ENCODE measurements at regions not wholly inside any gene's neighbourhood (a gene's known extent, or its start where the extent isn't known, plus 50 kb on each side); places are given as distances from the start of the nearest gene placed in this dataset.
"Not testable (repeated sequence)": the region's sequence is repeated elsewhere in the genome, so short reads cannot be mapped to it uniquely, and the experiment has no call there.

DNA sequence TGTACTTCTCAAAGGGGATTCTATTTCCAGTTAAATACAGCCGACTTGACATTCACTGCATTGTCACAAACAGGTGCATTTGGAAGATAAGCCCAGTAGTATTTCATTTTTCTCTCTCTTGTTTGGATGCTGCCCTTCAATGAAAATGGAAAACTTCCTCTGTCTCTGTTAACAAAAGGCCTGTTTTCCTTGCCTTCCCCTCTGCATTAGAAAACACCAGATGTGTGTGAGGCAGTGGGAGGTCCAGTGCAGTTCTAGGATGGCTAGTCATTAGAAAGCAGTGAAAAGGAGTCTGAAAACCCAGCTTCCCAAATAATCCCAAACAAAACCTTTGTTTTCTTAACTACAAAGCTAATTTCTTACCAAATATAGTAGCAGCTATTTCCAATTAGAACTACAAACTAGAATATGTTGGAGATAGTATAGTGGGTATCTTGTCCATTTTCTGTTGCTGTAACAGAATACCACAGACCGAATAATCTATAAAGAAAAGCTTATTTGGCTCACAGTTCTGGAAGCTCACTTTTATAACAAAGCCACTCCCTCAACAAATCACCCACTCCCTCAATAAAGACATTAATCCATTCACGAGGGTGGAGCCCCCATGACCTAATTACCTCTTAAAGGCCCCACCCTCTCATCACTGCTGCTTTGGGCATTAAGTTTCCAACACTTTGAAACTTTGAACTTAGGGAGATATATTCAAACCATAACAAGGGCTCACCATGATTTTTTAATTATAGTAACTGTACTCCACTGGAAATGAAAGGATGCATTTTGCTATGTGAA is 452.1 kb upstream of the RPS6KA3 start:
- DNase-seq (ENCODE audit: low read depth in 2 of 2, low spot score in 1 of 2), result no peak

DNA sequence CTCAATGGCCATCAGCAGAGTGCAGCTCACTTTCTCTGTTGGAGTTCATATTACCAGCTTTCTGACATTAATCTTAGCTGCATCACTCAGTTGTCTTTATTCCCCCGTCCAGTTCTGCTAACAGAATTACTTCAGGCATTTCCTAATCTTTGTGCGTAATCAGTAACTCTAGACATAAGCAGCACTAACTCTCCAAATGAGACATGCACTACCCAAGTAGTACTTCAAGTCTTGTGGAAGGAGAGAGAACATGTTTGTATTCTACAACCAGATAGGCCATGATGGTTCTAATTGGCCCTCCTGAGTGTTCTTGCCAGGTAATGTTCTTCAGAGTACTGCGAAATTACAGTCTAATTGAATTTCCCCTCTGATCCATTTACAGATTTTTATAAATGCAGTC is 448.5 kb upstream of the RPS6KA3 start:
- no peak for DNase-seq (ENCODE audit: low read depth in 2 of 2, low spot score in 1 of 2)

DNA sequence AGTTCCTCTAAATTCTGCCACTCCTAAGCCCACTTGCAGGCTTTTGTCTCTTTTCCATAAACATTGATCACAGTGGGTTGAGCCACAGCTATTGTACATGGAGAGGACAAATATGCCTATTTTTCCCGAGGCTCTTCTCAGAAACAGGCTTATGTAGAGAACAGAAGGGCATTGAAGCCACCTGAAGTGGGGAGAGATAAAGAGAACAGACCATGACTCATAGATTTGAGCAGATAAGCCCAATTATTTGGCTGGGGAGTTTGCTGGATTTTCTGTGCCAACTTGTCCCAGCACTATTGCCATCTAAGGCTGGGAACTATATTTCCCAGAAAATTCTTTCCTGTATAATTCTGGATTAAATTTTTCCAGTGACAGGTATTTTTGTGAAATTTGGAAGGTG is 446.1 kb upstream of the RPS6KA3 start:
- no peak for DNase-seq (ENCODE audit: low read depth in 2 of 2, low spot score in 1 of 2)

DNA sequence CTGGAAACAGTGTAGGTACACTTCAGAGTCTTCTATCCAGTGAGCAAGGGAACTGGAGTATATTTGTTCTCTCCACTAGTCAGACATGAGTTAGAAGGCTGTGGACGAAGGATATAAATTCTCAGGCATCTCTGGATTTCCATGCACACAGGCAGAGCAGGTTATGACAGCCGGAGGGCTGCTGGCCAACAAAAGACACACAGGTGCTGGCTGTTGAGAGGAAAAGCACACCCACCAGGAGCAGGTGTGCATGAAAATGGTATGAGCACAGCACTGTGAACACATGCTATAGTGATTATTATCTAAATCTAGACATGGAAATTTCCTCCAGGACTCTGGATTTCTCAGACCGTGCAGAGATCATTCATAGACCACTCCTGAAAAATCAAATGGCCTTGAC is 444.7 kb upstream of the RPS6KA3 start:
- DNase-seq (ENCODE audit: low read depth in 2 of 2, low spot score in 1 of 2), result no peak

DNA sequence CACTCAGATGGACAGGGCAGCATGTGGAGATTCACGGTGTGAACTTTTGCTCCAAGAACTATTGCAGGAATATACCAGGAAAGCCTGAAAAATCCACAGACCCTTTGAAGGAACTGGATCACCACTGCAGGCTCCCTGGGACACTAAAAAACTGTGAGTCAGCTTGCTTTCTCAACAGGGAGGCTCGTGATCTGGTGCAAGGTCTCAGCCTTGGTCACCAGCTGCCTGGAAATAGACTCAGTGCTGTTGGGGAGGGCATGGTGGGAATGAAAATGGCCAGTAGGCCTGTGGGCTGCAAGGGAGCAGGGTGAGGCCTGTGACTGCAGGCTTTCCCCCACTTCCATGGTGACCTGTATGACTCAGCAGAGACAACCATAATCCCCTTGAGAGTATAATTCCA is 426.4 kb upstream of the RPS6KA3 start:
- no peak for DNase-seq (ENCODE audit: low read depth in 2 of 2, low spot score in 1 of 2)

DNA sequence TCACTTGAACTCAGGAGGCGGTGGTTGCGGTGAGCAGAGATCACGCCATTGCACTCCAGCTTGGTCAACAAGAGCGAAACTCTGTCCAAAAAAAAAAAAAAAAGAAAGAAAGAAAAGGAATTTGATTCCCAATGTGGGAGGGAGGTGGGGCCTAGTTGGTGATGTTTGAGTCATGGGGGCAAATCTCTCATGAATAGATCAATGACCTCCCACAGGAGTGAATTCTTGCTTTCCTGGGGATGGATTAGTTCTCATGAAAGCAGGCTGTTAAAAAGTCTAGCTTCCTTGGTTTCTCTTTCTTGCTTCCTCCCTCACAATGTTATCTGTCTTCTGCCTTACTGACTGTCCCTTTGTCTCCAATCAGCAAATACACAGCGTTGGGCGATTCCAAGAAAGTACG is 419.5 kb upstream of the RPS6KA3 start:
- no peak for DNase-seq (ENCODE audit: low read depth in 2 of 2, low spot score in 1 of 2)

DNA sequence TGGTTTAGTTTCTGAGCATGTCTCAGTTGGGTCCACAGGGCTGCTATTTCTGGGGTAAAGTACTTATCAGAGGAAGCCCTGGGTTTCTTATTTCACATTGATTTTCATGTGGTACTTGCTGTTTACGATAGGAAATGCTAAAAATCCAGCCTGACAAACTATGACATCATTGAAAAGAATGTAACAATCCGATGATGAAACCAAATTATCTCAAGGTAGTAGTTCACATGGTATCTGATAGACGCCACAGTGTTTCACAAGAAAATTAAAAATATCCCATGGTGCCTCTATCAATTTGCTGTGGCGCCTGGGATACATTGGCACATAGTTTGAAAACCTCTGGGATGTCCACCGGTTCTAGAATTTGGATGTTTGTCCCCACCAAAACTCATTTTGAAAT is 418.9 kb upstream of the RPS6KA3 start:
- no peak for DNase-seq (ENCODE audit: low read depth in 2 of 2, low spot score in 1 of 2)

DNA sequence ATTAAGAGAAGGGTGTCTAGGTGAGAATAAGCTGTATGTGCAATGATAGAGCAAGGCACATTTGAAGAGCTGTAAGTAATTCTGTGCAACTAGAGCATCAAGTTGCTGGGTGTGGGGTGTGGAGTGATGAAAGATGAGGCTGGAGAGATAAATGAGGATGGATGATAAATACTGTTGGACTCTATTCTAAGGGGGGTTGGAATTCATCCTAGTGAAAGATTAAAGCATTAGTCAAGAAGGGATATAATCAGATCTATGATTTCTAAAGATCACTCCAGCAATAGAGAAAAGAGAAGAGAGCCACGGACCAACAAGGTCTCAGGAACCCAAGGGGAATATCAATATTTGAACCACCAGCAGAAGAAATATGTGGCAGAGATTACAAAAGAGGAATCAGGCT is 415.0 kb upstream of the RPS6KA3 start:
- no peak for DNase-seq (ENCODE audit: low read depth in 2 of 2, low spot score in 1 of 2)

DNA sequence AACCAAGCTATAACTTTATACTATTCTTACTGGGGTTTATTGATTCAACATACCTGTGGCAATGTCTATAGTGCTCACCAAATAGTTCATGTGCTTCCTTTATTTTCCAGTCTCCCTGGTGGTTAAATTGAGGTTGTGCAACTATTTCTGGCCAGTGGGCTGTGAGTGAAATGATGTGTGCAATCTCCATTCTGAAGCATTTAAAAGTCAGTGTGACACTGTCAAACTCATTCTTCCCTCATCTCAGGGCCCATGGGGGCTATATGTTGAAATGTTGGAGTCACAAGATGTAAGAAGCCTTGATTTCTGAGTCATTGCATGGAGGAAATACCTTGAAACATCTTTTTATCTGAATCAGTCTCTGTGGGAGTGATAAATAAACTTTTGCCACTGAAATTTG is 414.3 kb upstream of the RPS6KA3 start:
- no peak for DNase-seq (ENCODE audit: low read depth in 2 of 2, low spot score in 1 of 2)

DNA sequence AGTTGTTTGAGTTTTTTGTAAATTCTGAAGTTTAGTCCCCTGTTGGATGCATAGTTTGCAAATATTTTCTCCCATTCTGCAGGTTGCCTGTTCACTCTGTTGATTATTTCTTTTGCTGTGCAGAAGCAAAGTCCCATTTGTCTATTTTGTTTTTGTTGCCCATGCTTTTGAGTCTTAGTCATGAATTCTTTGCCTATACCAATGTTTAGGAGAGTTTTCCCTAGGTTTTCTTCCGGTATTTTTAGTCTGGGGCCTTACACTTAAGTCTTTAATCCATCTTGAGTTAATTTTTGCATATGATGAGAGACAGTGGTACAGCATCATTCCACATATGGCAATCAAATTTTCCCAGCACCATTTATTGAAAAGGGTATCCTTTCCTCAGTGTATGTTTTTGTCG is 405.8 kb upstream of the RPS6KA3 start:
- no peak for DNase-seq (ENCODE audit: low read depth in 2 of 2, low spot score in 1 of 2)

DNA sequence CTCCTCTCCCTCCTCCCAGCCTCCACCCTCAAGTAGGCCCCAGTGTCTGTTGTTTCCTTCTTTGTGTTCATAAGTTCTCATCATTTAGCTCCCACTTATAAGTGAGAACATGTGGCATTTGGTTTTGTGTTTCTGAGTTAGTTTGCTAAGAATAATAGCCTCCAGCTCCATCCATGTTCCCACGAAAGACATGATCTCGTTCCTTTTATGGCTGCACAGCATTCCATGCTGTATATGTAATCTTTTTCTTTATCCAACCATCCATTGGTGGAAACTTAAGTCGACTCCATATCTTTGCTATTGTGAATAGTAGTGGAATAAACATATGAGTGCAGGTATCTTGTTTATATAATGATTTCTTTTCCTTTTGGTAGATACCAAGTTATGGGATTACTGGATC is 405.0 kb upstream of the RPS6KA3 start:
- DNase-seq (ENCODE audit: low read depth in 2 of 2, low spot score in 1 of 2), result not testable (repeated sequence)

DNA sequence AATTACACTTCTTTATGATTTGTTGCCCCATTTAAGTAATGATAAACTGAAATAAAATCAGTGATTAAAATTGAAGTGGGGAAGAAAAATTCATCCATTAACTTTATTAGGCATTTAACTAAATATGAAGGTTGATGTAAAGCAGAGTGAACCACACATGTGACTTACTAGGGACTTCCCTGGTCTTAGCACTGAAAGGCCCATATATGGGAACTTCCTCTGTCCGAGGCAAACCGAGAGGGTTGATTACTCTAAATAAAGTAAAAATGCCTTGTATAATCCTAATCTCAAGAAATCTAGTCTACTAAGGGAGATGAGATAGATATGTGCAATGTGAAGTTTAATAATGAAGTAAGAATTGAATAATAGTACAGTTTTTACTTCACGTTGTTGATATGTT is 403.9 kb upstream of the RPS6KA3 start:
- no peak for DNase-seq (ENCODE audit: low read depth in 2 of 2, low spot score in 1 of 2)

DNA sequence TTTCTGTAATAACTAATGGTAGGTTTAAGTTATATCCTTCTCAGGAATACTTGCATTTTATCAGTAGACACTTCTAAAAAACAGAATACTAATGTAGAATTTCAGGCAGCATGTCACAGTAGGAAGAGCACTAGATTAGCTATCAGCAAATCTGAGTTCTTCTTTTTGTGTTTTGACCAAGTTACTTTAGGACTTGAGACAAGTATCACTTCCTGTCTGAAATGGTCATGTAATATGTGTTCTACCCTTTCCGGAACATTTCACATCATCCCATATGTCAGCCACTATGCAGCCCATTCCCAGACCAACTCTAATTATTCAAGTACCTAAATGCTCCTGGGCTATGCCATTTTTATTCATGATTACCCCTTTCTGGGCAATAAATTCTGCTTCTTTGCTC is 401.8 kb upstream of the RPS6KA3 start:
- DNase-seq (ENCODE audit: low read depth in 2 of 2, low spot score in 1 of 2), result no peak

DNA sequence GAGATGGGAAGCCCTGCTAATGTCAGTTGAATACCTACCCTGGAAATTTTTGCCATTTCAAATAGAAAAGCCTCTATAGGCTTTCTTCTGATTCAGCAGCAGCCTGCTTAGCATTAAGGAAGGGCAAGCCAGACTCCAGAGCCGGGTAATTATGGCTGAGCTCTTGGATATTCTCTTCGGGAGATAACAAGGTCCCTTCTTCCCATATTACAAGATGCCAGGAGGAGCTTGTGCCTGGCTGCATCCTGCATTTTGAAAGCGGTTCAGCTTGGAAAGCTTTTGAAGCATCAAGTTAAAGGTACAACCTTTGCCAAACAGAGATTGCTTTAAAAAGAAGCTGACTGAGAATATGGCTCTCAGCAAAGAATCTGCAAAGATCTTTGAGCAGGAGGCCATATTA is 399.6 kb upstream of the RPS6KA3 start:
- no peak for DNase-seq (ENCODE audit: low read depth in 2 of 2, low spot score in 1 of 2)

DNA sequence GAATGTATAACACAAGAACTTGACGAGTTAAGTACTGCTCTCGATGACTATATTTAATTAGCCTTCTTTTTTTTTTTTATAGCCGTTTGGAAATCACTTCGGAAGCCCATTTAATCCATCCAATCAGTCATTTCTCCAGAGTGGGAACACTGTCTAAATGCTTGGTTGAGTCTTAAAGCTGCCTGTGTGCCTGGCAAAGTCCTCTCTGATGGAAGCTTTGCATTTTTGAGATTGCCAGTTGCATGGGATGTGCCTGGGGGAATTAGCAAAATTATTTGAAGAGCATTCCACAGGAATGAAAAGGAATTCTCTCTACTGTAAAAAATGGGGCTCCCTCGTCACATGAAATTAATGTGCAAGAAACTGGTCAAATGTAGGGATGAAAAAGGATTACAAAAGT is 398.8 kb upstream of the RPS6KA3 start:
- no peak for DNase-seq (ENCODE audit: low read depth in 2 of 2, low spot score in 1 of 2)

DNA sequence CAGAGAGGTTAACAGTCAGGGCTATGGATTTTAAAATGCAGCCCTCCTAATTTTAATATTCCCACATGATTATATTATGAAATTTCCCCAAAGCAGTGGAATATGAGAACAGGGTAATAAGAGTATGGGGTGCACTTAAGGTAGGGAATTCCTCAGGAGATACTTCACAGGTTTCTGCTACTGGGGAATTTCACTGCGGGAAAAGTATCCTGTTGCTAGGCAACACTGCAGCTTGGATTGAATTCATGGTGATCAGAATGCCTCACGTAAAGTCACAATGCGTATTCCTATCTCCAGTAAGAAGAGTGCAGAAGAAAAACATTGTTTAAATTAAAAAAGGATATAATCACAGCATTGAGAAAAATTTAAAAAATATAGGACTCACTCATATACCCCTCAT is 398.1 kb upstream of the RPS6KA3 start:
- no peak for DNase-seq (ENCODE audit: low read depth in 2 of 2, low spot score in 1 of 2)

DNA sequence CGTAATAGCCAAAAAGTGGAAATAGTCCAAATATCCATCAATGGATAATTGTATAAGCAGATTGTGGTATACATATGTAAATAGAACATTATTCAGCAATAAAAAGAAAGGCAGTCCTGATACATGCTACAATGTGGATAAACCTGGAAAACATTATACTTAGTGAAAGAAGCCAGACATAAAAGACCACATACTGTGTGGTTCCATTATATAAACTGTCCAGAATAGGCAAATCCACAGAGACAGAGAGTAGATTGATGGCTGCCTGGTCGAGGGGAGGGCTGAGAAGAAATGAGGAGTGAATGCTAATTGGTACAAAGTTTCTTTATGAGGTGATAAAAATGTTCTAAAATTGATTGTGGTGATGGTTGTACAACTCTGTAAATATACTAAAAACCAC is 397.4 kb upstream of the RPS6KA3 start:
- no peak for DNase-seq (ENCODE audit: low read depth in 2 of 2, low spot score in 1 of 2)

DNA sequence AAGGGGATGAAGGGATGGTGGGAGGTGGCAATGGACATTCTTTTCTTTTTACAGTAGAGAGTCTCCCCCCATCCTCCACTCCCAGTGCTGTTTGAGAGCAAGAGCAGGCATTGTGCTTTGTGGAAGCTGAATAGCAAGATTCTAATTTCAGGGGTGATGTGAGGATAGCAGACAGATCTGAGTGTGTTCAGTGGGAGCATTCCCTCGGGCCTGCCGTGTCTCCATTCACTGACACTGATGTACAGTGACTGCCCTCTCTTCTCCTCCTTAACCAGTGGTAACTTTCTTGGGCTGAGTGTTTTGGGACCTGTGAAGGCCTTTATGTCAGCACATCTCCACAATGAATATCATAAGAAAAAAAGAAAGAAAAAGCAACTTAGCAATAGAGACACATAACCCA is 396.6 kb upstream of the RPS6KA3 start:
- DNase-seq (ENCODE audit: low read depth in 2 of 2, low spot score in 1 of 2), result no peak

DNA sequence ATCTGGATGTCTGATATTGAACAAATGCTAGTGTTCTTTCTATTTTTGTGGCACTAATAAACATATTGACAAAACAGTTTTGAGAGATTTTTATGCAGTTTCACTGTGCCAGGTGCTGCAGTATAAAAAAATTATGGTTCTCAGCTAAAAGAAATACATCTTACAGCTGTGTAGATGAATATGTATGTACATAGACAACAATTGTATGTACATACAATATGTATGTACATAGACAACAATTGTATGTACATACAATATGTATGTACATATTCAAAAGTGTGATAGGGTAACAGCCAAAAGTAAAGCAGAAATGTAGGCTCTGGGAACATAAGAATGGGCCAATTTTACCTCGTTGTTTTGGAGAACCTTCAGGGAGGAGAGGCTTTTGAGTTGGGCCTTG is 390.0 kb upstream of the RPS6KA3 start:
- no peak for DNase-seq (ENCODE audit: low read depth in 2 of 2, low spot score in 1 of 2)

DNA sequence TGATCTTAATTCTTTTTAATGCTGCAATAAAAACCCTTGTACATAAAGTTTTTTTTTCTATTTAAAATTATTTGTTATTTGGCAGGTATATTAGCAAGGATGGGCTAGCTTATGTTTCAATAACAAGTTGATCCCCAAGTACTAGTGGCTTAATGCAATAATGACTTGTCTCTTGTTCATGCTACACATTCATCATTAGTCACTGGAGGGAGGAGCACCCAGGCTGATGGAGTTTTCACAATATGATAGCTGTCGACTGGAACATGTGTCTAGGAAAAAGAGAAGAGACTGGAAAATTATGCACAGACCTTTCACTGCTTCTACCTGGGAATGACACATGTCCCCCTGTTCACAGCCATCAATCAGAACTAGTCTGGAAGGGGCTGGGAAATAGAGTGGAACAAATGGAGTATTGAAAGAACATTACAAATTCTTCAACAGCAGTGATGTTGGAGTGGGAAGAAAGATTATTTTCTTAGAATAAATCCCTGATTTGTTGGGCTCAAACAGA is 387.9 kb upstream of the RPS6KA3 start:
- no peak for DNase-seq (ENCODE audit: low read depth in 2 of 2, low spot score in 1 of 2)

DNA sequence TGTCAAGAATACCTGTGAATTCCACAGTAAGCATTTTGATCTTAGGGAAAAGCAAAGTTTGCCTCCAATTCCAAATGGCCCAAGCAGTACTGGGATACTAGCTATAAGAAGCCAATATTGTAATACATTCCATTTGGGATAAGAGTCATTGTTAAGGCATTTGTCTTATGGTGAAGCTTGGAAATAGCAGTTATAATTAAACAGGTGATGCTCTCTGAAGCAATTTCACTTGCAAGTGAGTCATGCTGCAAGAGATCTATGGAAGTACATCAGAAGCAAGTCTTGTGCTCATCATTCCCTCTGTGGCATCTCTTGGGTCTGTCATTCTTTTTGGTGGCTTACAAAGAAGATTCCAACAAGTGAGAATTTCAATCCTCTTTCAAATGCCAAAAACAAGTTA is 386.4 kb upstream of the RPS6KA3 start:
- DNase-seq (ENCODE audit: low read depth in 2 of 2, low spot score in 1 of 2), result no peak

DNA sequence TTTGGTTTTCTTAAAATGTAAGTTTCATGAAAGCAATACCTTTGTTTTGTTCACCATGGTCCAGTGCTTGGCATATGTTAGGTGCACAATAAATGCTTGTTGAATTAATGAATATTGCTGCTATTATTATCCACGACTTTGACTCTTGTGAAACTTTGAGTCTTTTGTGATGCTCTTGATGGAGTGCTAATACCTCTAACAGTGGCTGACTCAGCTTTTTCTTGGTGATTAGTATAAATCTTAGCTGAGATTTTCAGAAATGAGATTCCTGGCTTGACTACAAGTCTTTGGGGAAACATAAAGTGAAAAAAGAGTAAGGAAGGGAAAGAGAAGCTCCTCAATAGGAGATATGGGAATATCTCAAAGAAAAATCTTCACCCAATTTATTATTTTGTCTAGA is 375.2 kb upstream of the RPS6KA3 start:
- no peak for DNase-seq (ENCODE audit: low read depth in 2 of 2, low spot score in 1 of 2)

DNA sequence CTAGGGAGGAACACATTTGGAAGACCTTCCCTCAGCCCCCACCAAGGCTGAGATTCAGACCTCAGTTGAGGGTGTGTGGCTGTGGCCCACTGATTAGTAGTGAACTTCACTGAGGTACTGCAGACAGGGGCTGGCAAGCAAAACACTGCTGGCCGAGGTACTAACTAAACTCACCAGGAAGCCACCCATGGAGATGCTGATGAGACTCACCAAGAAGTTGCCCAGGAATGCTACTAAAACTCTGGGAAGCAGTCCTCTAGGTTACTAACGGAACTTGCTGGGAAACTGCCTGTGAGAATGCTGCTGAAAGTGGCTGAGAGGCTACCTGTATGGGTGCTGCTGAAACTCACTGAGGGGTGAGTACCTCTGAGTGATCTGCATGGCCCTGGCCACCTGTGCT is 372.4 kb upstream of the RPS6KA3 start:
- no peak for DNase-seq (ENCODE audit: low read depth in 2 of 2, low spot score in 1 of 2)
